Anterior cingulate cortex (tissue), 58 donors: ENCODE measurements at regions not wholly inside any gene's neighbourhood (a gene's known extent, or its start where the extent isn't known, plus 50 kb on each side); places are given as distances from the start of the nearest gene placed in this dataset.

Experiments used
- DNase-seq, 58 donors: peaks; one replicate each; lab custom pipeline; 2025; lab: John Stamatoyannopoulos, UW

DNA sequence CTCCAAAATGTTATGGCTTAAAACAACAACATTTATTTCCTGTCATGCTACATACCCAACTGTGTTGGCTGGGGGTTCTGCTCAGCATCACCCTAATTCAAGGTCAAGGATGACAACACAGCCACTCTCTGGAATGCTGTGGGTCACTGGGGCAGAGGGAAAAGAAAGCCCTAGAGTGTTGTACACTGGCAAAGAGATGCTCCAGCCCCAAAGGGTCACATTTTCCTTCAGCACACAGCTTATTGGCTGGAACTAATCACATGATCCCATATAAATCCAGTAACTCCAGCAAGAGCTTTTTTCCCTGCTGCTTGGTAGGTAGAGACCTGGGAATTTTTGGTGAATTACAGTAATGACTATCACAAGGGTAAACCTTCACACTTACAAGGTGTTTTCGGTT, 1041.4 kb downstream of the NTRK3 start:
- DNase-seq: no peak

DNA sequence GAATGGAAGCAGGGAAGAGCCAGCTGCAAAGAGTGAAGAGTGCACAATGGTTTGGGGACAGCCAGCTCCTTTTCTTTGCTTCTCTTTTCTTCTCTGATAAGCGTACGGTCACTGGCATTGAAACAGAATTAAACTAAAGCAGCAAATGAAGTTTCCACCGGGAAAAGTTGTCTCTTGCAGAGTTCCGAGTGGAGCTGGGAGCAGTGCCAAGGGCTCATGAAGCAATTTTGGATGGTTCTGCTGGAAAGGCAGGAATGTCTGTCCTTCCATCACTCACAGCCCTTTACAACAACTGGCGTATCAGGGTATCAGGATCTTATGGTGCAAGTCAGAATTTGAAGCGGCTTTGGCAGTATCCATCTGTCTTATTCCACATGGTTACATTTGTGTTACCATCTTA, 1042.9 kb downstream of the NTRK3 start:
- DNase-seq: peak in 1 of 58 donors; percentile 9

DNA sequence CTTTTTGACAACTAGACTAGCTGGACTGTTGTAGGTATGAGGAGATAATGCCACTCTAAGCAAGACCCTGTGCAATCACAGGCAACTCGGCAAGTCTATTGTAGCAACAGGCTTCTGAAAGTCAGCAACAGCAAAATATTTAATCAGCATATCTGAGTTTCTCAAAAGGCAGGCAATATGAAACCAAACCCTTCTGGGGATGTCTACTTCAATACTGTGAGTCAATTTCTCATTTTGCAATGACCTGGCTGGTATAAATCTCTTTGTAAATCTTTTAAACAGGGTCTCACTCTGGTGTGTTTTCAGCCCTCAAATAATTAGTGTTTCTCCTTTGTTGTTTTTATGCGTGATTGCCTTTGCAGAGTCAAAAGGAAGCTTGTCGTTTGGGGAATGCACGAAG, 1044.5 kb downstream of the NTRK3 start:
- no peak for DNase-seq

DNA sequence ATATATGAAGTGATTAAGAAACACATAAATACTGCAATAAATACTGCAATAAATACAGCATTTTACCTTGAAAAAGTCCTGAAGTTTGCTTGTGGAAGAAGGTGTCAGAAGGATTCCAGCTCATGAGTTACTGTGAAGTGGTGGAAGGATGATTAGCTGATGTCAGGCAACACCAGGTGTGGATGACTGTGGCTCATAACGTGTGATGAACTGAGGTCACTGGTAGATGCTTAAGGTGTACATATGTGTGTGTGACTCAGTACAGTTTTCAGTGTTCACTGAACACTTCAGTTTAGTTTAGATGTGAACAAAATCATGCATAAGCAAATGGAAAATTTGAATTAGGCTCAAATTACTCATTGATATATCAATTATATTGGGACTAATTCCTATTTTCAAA, 1045.0 kb downstream of the NTRK3 start:
- DNase-seq: no peak

DNA sequence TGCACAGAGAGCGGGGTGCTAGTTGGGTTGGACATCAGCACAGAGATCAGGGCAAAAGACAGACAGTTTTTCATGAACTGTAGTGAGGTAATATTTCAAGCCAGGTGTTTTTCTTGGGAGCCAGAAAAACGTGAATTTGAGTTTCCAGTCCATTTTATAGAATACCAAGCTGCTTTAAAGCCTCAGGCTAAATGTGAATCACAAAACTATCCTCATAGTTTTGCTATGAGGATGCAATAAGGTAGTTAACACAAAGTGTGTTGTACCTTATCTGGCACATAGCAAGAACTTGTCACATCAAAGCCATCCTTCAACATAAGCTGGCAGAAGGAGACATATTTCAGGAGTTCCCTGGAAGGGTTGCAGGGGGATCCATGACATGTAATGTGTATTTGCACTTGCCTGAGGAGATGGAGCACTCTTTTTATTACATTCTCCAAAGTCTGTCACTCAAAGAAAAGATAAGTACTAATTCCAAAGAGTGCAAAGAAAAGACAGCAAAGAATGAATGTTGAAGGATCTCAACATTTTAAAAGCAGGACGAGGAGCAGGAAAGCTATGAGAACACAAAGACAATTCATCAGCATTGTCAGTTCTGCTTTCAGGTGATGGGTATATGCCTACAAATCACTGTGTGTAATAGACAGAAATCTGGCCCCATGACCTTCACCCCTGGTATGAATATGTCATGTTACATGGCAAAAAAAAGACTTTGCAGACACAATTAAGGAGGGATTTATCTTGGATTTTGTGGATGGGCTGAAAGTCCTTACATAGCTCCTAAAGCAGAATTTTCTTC, 1046.4 kb downstream of the NTRK3 start:
- DNase-seq: no peak

DNA sequence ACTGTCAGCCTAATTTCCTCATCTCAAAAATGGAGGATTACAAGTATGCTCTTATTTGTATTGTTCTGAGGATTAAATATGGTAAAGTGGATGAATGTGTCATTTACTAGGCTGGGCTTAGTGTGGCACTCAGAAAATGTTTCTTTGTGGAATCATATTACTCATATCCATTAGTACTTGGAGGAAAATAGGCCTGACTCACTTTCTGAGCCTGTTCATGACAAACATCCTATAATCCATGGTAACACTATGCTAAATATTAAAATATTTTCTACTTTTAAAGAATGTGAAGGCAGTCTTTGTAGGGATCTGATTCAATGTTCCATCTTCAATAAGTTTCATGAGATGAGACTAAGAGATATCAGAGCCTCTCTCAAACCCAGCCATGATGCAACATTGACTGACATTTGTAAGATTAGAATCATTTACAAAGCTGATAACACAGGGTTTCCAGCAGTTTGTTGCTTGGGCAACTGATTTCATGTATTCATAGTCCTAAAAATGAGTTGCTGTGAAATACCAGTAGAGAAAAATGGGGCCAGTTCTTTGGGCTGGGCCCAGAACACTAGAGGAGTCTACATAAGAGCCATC, 1048.5 kb downstream of the NTRK3 start:
- DNase-seq: no peak

DNA sequence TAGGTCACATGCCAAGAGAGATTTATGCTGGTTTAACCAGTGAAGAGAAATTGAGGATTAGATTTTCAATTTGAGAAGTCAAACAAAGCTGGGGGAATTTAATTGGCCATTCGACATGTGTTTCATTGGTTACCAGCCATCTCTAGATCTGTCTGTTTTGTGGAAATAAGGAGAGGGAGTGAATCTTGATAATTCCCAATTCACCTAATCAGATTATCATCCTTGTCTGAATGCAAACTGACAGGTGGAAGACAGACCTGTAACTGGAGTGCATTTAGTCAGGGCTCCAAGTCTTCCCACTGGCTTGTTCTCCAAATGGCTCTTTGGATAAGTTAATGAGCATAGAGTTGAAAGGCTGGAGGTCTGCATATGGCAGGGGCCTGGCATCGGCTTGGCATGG, 1049.3 kb downstream of the NTRK3 start:
- DNase-seq: no peak

DNA sequence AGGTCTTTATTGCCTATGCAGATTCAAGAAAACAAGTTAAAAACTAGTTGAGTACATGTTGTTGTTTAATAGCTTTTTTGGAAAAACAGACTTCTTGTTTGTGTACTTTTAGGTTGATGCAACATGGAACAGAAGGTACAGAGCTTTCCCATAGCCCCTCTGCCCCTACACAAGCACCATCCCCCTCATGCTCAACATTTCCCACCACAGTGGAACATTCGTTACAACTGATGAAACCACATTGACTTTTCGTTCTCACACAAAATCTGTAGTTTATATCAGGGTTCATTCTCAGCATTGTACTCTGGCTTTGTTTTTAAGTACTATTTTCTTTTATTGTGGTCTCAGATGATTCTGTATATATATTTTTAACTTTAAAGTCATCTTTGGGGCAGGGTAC, 1054.6 kb downstream of the NTRK3 start:
- DNase-seq: no peak

DNA sequence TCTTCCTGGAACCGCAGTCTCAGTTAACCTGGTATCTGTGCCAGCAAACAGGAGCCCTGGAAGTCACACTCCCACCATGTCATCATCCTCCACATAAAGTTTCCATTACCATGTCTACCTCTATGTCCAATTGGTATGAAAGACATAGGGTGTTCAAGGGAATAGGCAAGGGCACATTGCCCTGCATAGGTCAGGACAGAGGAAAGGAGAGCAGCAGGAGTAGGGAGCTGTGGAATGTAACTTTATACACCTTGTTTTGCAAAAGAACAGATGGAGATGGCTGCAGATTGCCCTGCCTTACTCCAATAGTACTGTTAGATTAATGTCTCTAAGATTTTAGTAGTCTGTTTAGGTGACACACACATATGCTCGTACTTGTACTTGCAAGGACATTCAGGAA, 1056.4 kb downstream of the NTRK3 start:
- no peak for DNase-seq

DNA sequence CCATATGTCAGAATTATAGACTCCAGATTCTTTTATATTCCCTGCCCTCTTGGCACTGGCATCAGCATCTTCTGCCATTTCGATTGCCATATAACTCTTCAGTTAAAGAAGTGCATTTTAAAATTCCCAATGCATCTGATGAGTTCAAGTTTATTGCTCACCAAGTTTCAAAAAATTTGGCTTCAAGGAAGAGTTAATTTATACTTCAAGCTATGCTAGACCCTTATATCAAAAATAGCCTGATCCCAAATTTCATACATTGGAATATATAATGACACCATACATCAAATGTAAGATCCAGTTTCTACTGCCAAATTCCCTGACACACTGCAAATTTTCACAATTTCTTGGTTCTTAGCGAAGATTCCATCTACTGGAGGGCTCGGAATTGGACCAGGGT, 1058.6 kb downstream of the NTRK3 start:
- no peak for DNase-seq

DNA sequence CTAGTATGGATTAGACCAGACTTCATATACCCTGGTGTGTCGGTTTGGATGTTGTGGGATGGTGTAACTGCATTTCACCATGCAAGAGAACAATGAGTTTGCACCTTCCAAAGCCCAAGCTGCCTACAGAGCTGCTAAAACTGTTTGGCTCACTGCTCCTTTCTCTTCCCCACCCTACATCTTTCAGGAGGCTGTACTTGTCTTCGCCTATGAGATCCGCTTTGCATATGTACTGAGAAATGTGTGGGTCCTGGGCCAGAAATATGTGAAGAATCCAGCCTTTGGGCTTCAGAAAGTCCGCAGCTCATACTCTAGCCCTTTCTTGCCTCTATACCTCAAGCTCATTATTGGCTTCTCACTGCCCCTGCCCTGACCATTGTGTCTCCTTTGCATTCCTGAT, 1060.0 kb downstream of the NTRK3 start:
- DNase-seq: no peak

DNA sequence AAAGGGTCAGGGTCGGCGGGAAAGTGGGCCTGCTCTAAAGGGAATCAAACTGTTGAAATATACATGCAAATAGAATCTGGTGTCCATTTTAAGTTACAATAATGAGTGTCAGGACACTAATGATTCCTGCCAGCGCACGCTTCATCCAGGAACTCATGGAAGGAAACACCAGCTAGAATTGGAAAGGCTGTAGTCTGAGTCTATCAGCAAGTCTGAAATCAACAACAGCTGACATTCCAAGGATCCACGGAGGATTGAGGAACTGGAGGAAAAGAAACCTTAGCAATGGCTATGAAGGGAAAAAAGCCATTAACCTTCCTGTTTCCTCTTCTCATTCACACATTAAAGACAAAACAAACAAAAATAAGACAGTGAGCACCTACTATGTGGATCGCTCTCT, 1063.1 kb downstream of the NTRK3 start:
- DNase-seq: no peak

DNA sequence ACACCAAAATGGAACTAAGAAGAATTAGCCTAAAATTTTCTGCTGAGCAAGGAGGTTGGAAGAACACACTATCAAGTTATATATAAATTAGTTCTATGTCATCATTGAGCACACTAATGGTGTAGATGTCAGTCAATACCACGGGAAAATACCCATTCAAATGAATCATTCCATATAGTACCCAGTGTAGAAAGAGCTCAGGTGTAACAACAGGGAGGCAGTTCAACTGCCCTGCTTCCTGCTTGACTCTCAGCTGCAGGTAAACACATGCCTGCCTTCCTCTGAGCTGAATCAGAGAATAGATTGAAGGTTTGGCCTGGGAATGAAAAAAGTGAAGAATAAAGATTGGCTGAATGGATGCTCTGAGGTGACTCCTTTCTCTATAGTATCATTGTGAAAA, 1088.0 kb downstream of the AGBL1 start:
- DNase-seq: no peak

DNA sequence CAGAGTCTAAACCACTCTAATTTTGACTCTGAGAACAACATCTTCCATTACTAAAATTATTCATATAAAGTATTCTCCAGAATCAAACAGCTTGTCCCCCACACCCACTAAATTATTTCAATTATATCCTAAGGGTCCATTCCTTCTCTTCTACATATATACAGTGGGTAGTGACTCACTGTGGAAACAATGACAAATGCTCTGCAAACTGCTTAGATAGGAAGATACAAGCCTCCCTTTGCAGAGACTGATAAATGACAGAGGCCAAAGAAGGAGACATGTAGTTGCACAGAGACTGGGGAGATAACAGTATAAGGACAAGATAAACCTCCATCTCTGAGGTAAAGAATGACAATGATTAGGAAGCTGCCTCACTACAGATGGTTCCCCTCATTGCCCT, 1087.4 kb downstream of the AGBL1 start:
- DNase-seq: no peak

DNA sequence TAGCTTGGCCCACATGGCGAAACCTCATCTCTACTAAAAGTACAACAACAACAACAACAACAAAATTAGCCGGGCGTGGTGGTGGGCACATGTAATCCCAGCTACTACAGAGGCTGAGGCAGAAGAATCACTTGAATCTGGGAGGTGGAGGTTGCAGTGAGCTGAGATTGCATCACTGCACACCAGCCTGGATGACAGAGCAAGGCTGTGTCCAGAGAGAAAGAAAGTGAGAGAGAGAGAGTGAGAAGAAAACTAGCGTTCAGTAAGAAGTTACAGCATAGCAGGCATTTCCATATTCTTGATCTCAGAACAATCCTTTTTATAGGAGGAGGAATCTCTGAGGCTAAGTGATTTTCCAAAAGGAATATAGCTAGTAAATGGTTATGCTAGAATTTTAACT, 1076.1 kb downstream of the AGBL1 start:
- DNase-seq: no peak

DNA sequence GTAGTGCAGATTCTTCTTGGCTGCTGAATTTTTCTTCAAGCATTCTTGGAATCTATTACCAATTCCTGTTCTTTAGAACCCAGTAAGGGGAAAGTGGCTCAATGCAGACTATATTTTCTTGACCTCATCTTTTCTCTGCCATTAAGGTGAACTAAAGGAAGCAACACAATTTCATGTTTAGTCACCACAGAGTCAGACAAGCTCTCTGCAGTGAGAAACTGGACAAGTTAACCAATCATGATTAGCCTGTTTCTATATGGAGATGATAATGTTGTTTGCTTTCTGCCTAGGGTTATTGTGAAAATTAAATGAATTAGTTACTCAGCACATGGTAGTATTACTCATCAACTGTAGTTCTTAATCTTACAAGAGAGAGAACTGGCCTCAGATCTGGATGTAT, 1075.1 kb downstream of the AGBL1 start:
- no peak for DNase-seq

DNA sequence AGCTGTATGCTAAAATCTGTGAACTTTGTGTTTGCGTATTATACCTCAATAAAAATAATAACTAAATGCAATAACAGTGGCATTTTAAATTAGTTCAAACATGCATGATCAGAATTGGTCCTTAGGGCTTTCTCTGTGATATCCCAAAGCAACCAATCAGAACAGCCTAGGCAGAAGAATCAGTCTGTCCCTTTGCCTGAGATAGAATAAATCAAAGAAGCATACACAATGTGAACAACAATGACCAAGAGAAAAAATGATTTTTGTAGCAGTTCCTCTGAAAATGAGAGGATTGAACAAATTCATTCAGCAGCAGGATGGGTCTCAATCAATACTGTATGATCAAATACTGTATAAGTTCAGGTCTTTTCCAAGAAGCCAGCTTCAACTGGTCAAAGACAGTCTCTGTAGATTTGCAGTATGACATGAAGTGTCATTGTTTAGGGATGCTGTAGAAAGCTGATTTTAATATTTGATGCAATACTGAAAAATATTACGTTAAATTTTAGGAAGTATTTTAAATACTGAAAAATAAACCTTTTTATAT, 1071.6 kb downstream of the AGBL1 start:
- no peak for DNase-seq

DNA sequence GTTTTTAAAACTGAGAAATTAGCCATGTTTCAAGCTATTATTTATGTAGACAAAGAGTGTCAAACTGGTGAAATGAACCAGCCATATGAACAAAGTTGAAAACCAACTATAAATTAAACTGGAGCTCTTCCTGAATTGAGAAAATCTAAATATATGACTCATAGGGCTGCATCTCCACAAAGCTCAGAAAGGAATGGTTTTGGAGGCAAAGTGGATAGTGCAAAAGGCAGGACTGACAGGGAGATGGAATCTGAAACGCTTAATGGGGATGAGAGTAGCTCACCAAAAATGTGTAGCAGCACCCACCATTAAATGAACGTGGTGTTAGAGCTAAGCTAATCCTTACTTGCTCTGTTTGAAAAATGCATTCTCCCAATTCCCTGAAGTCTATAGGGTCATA, 1066.0 kb downstream of the AGBL1 start:
- no peak for DNase-seq

DNA sequence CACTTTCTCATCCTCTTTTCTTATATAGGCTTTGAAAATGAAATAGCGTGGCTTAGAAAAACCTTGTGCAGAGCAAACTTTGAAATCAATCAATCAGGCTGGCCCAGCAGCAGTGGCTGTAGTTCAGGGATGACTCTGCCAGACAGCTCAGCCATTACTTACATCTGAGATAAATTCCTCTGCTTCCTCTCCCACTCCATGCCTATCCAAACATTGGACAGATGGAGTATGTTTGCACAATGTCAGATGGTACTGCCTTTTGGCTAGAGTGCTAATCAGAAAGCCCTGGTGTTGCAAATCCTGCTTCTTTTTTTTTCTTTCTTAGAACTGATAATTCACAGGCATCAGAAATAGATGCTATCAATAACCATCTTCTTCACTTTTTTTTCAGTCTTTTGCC, 1065.1 kb downstream of the AGBL1 start:
- DNase-seq: peak in 2 of 58 donors; percentile 1 to 2

DNA sequence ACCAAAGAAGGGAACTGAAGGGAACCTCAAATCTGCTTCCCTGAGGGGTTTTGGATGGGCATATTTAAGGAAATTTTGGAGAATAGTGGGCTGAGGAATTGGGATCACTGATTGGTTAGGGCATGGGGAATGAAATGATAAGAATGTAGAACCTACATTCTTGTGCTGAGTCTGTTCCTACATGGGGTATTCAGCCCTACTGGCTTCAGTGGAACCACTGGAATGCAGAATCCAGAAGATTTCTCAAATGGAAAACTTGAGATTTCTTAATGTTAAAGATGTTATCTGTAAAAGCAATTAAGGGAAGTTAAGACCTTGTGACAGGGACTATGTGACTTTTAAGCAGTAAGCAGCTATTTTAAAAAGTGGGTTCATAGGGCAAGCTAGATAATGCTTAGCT, 1062.4 kb downstream of the AGBL1 start:
- DNase-seq: no peak

DNA sequence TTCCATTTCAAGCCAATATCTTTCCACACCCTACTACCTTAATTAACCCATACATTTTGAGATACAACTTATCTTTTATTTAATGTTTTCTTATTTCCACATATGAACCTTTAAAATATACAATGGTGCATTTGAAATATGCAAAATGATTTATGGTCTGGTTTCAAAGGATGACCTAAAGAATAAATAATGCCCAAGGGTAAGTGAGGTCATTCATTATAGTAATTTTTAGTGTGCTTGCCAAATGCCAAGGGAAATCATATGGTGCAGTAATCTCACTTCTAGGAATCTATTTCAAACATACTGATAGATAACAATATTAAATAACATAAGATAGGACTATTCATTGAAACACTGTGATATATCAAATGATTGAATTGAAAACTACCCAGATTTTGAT, 1055.4 kb downstream of the AGBL1 start:
- no peak for DNase-seq

DNA sequence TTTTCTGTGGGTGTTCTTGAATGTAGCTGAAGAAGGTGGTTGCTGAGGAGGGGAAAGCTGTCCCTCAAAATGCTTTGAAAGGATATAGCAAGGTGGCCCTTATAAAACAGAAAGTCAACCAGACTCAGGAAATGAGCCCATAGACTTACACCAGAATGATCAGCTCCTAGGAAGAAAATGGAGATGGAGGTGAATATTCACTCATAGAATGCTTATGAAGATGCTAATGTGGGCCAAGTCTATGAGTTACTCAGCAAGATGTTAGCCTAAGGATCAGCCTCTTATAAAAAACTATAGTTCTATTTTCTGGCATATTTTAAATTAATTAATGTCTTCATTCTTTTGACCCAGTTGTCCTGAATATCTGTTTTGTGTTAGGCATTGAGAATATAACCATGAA, 1054.0 kb downstream of the AGBL1 start:
- no peak for DNase-seq
